ENCODE measurements at regions not wholly inside any gene's neighbourhood (a gene's known extent, or its start where the extent isn't known, plus 50 kb on each side); places are given as distances from the start of the nearest gene placed in this dataset.
"Not testable (repeated sequence)": the region's sequence is repeated elsewhere in the genome, so short reads cannot be mapped to it uniquely, and the experiment has no call there.

DNA sequence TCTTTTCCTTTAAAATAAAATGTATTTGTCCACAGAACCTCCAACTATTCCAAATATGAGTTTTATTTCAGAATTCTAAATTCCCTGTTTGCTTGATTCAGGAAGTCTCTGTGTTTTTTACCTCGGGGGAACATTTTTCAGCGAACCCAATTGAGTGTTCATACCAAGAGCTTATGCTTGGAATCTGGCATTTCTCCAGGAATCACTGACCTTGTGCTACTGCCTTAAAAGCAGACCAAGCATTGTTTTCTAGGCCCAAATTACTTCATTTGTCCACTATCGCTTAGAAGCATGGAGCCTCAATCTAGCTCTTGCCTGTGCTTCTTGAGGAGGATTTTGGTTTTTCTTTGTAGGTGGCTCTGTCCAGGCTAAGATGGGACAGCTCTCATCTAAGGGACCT, 59.4 kb downstream of the EBLN1 start:
- no peak for DNase-seq

DNA sequence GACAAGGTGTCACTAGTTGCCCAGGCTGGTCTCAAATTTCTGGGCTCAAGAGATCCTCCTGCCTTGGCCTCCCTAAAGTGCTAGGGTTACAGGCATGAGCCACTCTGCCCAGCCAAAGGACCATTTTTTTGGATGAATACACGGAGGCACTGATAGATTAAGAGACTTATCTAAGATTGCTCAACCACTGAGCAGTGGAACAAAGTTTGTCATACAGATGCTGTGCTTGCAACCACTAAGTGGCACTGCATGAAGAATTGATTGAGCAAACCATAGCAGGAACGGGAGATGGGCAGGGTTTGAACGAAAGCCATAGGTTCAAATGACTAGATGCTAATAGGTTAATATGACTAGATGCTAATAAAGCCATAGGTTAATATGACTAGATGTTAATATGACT, 61.1 kb downstream of the EBLN1 start:
- peak; percentile 15 for DNase-seq

DNA sequence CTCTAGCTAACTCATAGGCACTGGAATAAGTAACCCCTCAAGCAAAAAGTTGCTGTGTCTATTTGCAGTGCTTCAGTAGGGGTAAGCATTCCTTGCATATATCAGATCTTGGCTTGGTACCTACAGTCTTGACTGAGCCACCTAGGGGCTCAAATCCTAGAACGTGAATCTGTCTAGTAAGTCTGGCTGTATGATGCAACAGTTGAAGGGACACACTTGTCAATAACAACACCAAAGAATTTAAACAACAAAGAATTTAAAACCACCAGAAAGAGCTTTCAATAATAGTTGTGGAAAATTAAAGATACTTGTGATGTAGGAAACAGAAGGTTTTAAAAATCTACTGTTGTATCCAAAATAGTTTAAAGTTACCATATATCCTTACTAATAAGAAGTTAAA, 65.4 kb downstream of the EBLN1 start:
- no peak for DNase-seq

DNA sequence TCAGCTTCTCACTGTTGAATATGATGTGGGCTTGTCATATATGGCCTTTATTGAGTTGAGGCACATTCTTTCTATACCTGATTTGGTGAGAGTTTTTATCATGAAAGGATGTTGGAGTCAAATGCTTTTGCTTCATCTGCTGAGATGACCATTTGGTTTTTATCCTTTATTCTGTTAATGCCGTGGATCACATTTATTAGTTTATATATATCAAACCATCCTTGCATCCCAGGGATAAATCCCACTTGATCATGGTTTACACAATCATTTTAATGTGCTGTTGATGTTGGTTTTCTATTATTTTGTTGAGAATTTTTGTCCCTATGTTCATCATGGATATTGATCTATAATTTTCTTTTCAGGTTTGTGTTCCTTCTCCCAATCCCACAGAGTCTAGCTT, 67.0 kb downstream of the EBLN1 start:
- DNase-seq: no peak

- DNase-seq: no peak
Measured at GRCh38 chr10:22148961-22149360, 68.9 kb downstream of the EBLN1 start.

GRCh38 chr10:22145873-22146272, 71.9 kb downstream of the EBLN1 start:
- DNase-seq: not testable (repeated sequence)

DNA sequence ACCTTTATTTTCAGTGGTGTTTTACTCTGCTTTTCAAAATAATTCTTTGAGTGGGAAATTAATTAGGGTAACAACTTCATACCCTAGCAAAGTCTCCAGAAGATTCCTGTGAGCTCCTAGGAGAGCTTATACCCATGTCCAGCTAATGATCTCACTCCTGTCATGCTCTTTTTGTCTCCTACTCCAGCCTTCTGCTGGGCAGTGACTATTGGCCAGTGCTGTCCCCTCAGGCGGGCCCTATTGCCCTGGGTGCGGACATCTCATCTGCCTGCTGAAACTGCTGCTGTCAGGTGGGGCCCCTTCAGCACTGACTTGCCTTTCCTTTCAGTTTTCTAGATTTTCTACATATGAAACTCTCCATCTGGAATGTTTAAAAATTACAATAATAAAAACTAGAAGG, 80.3 kb downstream of the EBLN1 start:
- no peak for DNase-seq

DNA sequence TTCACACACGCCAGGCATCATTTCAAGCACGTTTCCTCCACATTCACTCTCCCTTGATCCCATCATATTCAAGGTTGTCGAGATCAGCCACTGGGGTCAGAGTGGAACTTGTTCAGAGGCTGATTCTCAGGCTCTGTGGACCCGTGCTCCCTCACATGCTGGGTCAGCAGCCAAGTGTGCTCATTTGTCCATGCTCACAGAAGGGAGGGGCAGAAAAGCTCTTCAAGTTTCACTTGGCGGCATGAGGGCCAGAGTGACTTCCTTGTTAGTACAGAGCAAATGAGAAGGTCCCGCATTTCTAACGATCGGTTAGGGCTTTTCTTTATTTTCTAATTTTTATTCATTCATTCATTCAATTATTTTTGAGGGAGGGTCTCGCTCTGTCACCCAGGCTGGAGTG, 82.2 kb downstream of the EBLN1 start:
- no peak for DNase-seq

DNA sequence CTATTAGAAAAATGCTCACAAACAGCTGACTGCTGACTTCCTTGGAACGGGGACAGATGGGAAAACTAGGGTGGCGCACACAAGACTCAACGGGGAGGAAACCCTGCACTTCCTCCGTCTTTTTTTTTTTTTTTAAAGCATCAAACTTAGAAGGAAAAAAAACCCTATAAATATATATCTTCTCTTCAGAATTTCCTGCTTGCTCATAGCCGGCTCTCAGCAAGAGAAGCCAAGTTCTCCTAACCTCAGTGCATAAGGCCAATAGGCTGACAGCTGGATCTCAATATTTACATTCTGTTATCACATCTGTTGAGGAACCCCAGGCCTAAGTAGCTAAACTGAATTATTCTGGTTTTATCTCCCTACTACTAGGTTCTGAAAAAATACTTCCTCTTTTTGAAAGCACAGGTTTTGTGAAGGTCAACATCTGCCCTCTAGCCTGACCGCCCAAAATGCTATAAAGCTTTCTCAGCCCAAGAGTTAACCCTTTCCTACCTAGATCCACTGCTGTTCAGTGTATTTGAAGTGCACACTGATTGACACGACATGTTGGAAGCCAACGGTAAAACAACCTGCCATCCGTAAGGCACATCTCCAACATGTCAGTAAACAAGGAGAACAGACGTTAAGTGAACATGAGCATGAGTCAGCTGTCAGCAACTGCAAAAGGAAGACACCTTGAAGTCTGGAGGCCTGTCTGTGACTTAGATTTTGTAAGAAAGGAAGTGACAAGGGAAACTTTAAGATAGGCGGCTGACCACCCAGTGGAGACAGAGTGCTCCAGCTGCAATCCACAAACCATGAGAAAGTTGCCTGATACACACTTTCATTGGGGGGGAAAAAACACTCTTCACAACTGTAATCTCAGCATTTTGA, 83.8 kb downstream of the EBLN1 start:
- DNase-seq: peak; percentile 94

- not testable (repeated sequence) for DNase-seq
Measured at GRCh38 chr10:22130824-22131223, 87.0 kb downstream of the EBLN1 start.

DNA sequence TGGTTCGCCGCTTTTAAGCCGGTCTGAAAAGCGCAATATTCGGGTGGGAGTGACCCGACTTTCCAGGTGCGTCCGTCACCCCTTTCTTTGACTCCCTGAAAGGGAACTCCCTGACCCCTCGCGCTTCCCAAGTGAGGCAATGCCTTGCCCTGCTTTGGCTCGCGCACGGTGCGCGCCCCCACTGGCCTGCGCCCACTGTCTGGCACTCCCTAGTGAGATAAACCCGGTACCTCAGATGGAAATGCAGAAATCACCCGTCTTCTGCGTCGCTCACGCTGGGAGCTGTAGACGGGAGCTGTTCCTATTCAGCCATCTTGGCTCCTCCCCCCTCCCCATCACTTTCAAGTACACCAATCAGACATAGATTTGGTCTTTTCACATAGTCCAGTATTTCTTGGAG, 88.2 kb downstream of the EBLN1 start:
- not testable (repeated sequence) for DNase-seq

DNA sequence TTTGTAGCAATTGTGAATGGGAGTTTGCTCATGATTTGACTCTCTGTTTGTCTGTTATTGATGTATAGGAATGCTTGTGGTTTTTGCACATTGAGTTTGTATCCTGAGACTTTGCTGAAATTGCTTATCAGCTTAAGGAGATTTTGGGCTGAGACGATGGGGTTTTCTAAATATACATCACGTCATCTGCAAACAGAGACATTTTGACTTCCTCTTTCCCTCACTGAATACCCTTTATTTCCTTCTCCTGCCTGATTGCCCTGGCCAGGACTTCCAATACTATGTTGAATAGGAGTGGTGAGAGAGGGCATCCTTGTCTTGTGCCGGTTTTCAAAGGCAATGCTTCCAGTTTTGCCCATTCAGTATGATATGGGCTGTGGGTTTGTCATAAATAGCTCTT, 96.6 kb downstream of the EBLN1 start:
- DNase-seq: not testable (repeated sequence)

GRCh38 chr10:22120072-22120471, 97.7 kb downstream of the EBLN1 start:
- DNase-seq: not testable (repeated sequence)

DNA sequence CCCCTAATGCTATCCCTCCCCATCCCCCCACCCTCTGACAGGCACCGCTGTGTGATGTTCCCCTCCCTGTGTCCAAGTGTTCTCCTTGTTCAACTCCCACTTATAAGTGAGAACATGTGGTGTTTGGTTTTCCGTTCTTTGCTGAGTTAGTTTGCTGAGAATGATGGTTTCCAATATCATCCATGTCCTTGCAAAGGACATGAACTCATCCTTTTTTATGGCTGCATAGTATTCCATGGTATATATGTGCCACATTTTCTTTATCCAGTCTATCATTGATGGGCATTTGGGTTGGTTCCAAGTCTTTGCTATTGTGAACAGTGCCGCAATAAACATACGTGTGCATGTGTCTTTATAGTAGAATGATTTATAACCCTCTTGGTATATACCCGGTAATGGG, 98.2 kb downstream of the EBLN1 start:
- not testable (repeated sequence) for DNase-seq

GRCh38 chr10:22111705-22112104, 106.1 kb downstream of the EBLN1 start:
- DNase-seq: no peak

DNA sequence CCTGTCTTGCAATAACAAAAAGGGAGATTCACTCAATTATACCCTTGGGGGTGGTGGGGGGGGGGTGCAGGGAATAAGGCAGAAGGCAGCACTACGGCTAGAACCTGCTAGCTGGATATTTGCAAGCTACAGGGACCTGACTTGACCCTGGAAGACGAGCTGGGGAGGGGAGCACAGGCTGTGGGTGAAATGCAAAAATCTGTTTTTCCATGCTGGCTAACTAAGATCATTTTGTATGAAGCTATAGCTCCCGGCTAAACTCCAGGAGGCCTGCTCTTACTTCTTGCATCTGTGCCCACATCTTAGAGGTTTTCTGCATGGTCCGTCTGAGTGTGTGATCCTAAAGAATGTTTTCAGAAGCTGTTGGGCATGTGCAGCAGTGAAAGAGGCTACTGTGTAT, 106.6 kb downstream of the EBLN1 start:
- no peak for DNase-seq

DNA sequence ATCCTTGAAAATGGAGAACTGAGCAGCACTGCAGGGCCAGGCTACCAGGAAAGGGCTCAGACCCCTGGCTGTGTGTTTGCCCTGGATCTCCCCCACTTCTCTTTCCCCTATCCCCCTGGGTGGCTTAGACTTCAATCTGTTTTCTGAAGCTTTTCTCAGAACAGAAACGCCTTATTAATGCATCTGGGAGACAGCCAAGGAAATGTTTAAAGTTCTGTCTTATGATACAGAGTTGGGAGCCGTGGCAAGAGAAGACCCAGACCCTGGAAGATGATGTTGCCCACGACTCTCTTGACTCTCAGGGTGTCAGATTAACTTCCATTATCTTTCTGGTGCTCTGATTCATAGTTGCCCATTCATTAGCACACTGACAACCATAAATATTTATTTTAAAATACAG, 107.1 kb downstream of the EBLN1 start:
- no peak for DNase-seq

GRCh38 chr10:22105270-22105669, 101.7 kb upstream of the DNAJC1 start:
- no peak for DNase-seq

GRCh38 chr10:22103701-22104470, 100.4 kb upstream of the DNAJC1 start:
- DNase-seq: peak; percentile 38

DNA sequence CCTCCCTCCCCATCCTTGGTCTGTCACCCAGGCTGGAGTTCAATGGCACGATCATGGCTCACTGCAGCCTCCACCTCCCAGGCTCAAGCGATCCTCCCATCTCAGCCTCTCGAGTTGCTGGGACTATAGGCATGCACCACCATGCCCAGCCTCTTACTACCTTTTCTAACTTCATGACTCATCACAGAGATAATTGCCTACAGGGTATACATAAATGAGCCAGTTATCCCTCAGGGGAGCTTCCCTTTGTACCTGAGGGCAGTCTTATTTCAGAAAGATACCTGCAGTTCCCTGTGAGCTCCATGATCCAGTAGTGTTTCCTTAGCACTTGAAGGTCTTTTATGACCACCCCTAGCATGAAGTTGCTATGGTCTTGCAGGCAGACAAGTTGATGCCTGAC, 94.2 kb upstream of the DNAJC1 start:
- DNase-seq: no peak

GRCh38 chr10:22091260-22091659, 87.7 kb upstream of the DNAJC1 start:
- DNase-seq: not testable (repeated sequence)

- DNase-seq: no peak
Measured at GRCh38 chr10:22087402-22087738, 83.8 kb upstream of the DNAJC1 start.

DNA sequence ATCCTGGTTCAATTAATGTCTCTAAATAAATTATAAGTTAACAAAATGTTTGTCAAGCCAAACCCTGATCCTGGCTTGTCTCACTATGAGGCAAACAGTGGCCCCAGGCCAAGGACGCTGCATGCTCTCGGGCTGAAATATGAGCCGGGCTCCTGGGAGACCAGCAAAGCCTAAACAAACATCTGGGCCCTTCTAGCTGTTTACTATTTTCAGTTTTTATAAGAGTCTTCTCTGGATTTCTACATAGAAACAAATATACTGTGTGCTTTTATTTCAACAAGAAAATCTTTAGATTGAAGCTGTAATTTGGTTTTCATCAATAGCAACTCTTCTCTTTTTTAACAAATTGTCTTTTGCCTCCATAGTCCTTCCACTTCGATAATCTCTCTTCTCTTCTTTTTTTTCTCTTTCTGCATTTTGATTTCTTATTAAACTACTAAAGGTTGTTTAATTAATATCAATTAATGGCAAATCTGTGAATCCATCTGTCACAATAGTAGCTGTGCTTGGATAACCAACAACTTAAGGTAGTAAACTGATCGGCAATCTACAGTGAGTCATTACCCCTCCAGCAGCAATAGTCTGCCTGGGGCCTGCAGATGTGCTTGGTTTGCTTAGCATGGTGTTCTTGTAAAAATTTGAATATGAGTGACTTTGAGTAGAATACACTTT, 83.3 kb upstream of the DNAJC1 start:
- no peak for DNase-seq

DNA sequence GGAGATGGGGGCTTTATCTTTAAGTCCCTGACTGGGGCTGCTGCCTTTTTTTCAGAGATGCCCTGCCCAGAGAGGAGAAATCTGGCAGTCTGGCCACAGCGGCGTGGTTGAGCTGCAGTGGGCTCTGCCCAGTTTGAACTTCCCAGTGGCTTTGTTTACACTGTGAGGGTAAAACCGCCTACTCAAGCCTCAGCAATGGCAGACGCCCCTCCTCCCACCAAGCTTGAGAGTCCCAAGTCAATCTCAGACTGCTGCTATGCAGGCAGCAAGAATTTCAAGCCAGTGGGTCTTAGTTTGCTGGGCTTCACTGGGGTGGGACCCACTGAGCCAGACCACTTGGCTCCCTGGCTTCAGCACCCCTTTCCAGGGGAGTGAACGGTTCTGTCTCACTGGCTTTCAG, 76.4 kb upstream of the DNAJC1 start:
- not testable (repeated sequence) for DNase-seq
